Glomerular visceral epithelial cell (primary cell): ENCODE measurements at regions not wholly inside any gene's neighbourhood (a gene's known extent, or its start where the extent isn't known, plus 50 kb on each side); places are given as distances from the start of the nearest gene placed in this dataset.
A peak's percentile ranks its signal among the peaks of the same experiment; 100 is the strongest.

Source experiments
- DNase-seq: peaks from one replicate; pipeline ENCODE4 v3.0.0-alpha.2; 2016; ENCODE audit errors: extremely low spot score

DNA sequence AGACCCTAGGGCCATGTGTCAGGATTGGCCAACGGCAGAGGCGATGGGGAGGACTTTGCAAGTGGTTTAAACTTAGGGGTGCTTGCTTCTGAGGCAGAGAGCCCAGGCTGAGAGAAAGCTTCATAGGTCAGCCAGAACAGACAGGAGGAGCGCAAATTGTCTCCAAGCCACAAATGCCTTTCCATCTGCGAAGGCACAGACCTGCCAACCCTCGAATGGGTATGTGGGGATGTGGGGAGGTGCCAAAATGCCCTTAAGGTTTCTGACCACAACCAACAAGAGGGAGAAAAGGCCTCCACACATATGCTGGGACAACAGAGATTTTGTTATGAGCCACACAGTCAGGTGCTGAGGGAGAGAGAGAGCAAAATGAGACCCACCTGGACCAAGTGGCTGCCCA is 283.6 kb downstream of the CYP26B1 start:
- no peak for DNase-seq

DNA sequence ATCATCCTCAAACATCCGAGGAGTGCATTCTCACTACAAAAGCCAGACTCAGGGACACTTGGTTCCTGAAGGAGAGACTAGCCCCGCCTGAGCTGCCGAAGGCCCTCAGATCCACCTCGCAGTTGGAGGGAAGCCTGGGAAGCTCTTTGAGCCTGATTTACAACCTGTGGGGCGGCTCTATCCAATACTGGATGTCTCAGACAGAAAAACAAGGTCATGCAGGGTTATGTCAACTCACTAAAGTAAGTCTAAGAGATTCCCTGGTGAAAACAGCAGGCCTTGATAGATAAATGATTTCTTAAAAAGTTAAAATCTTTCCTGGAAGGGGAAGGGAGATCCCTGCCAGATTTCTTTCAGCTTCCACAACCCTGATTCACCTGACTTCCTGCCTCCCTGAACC is 284.3 kb downstream of the CYP26B1 start:
- DNase-seq: no peak

DNA sequence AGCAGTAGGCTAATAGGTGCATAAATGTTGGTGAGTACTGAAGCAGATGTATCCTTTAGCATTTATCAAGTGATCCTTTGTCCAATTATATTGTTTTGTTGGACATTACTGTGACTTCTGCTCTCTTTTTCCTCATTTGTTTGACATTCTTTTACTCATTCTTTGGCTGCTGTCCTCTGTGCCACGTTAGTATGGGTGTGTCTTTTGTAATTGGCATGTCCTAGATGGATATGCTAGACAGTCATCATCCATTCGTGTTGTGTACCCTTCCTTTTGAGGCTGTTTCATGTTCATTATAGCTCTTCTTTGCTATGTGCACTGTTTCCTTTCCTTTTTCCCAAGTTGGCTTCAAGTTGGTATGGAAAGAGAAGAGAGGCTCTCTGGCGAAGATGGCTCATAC is 284.7 kb downstream of the CYP26B1 start:
- DNase-seq: no peak

DNA sequence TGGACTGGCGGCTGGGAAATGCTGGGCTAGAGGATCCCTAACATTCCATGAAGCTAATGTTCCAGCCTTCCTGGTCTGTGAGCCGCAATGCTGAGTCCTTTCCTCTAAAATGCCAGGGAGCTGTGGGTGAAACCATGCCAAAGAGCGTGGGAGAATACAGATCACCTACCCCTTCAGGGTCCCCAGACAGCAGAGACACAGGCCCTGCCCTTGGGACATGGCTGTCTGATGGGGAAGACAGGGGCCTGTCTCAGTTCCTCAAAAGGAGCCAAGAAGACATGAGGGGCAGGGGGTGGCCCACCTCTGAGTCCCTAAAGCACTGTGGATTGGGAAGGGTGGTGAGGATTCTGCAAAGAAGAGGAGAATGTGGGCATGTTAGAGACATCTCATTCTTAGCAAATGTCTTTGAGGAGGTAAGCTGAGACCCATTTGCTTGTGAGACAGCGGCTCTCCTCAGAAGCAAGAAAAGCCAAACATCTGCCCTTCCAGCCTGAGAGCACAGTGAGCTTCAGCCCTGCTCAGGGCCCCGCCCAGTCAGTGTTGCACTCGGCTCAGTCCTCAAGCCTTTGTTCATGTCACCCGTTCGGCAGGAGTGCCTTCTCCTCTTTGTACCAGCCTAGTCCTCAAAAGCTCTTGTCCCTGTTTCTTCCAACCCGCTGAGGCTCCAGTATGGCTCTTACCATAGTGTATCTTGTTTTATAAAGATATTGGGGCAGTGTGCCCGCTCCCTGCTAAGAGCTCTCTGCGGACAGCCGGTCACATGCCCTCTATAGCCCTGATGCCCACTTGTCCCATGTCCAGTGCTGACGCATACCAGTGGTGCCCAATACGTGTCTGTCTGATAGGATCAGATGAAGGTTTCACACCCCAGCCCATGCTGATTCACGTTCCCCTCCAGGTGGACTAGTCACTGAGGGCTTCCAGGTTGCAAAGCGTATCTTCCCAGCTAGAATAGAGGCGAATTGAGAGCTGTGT is 286.2 kb downstream of the CYP26B1 start:
- DNase-seq: no peak

DNA sequence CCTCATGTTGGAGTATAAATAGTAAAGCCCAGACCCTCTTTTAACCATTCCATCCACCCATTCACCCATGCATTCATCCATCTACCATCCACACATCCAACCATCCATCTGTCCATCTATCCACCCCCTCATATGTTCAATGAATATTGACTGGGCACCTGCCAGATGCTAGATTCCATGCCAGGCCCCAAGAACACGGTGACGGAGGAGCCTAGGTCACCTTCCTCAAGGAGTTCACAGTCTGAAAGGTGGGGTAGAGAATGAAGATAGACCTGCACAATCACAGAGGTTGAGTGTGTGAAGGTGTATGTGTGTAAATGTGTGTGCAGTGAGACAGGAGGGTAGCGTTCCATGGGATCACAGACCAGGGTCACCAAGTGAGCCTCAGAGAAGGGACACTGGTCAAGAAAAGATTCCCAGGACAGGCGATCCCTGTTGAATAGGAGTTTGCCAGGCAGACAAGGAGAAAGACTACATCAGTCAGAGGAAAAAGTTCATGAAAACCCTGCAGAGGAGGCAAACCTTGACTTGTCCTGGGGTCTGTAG is 287.2 kb downstream of the CYP26B1 start:
- DNase-seq: no peak

DNA sequence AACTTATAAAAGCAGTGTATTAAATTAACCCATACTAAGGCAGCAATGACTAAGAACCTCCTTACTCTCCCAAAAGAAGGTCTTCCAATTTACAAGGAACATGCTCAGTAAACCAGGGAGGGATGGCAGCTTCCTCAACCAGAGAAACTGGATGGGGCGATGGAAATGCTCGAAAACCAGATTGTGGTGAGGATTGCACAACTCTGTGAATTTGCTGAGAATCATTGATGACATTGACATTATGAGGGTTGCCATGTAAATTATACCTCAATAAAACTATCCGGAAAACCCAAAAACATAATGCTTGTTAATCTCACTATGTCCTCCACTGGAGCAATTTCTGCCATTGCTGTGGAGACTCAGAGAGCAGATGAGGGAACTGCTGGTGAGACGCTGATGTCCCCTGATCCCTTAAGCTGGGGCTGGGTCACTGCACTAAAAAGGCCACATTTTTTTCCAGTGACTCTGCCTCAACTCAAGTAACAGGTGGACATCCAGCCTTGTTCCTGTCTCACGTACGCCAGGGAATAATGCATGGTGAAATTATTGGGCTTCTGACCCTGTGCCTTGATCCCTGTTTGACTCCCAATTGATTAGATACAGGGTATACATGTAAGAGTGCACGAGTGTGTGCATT is 288.3 kb downstream of the CYP26B1 start:
- DNase-seq: no peak

DNA sequence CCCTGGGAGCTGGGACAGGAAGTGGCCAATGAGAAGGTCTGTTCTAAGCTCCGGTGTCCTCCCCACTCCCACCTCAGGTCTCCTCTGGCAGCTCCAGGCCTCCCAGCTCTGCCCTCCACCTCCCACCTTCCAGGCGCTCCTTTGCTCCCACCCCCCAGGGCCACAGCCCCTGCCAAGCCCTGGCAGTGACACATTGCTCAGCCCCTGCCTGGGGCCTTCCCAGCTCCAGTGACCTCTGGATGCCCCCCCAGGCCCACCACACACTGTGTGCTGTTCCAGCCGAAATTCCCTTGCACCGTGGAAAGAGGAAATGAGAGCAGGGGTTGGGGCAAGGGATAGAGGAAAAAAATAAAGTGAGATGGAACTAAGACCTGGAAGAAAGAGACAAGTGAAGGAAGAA is 289.6 kb downstream of the CYP26B1 start:
- DNase-seq: no peak

DNA sequence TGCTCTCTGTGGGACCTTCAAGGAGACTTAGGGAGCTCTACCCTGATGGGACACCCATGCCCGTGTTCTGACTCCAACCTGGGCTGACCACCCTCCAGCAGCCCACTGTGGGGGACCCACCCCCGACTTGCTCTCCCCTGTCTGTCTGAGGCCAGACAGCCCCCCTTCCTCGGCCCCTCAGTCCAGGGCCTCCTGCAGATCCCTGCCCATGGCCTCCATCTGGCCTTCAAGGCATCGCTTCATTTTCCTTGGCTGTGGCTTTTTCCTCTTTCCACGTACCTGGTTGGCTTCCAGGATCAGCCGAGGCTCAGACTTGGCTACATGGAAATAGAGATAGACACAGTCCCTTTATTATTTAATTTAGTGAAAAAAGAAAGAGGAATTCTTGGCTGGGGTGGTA is 290.0 kb downstream of the CYP26B1 start:
- DNase-seq: no peak

DNA sequence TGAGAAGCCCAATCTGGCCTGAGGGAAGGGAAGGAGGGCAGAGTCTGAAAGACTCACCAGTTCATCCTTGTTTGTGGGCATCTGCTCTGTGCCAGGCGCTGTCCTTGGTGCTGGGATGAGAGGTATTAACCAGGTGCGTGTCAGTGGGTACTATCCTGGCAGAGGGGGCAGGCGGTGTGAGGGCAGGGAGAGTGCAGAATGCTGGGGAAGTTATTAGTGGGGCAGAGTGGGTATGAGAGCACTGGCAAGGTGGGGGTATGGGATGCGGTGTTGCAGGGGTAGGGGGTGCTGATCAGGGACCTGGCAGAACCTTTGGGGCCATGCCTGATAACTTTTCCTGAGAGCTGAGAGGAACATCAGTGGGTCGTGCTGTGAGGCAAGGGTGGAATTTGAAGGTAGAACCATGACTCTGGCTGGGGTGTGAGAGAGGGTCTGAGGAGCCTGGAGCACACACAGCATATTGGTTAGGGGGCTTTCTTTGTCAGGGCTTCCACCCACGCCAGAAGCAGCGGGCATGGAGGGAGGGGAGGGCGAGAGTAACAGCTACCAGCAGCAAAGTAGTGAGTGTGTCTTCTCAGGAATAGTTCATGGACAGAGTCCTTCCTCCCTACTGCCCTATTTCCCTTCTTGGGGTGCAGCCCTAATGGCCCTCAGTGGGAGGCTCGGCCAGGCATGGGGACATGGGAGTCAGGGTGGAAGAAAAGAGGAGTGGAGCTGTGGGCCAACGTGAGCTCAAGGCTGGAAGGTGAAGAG is 290.7 kb downstream of the CYP26B1 start:
- DNase-seq: peak; percentile 28

DNA sequence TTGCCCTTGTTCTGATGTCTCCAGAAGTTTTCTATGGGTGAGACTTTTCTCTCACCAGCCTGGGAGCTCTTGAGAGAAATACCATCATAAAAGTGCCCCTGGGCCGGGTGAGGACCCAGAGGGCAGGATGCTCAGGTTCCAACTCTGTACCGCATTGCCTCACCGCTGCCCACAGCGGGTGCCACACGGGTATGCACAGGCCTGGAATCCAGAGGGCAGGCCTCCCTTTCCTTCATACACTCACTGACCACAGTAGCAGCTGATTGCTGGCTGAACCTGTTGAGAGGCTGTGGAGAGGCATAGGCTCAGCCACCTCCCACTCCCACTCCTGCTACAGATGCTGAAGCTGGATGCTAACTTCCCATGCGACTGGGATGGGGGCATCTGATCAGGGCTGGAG is 293.8 kb downstream of the CYP26B1 start:
- no peak for DNase-seq

DNA sequence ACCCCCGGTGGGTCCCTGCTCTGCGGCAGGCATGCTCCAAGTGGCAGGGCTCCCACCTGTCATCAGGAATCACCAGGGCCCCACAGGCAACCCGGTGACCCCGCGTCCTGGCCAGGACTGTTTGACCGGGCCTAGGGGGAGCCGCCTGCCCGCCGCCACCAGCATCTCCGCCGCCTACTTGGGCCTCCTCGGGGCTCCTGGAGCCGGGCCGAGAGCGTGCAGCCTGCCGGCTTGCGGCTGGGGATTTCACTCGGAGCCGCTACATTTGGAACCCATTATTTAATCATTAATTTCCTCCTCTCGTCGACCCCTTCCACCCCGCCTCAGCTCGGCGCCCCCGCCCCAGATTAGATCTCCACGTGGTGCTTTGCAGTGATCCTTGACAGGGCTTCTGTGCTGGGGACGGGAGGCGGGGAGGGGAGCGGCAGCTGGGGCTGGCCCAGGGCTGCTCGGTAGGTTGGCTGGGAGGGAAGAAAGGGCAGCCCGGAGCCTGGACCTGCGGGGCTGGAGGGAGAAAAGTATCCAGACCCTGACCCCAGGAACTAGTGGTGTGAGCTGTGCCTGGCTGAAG is 295.4 kb downstream of the CYP26B1 start:
- no peak for DNase-seq

DNA sequence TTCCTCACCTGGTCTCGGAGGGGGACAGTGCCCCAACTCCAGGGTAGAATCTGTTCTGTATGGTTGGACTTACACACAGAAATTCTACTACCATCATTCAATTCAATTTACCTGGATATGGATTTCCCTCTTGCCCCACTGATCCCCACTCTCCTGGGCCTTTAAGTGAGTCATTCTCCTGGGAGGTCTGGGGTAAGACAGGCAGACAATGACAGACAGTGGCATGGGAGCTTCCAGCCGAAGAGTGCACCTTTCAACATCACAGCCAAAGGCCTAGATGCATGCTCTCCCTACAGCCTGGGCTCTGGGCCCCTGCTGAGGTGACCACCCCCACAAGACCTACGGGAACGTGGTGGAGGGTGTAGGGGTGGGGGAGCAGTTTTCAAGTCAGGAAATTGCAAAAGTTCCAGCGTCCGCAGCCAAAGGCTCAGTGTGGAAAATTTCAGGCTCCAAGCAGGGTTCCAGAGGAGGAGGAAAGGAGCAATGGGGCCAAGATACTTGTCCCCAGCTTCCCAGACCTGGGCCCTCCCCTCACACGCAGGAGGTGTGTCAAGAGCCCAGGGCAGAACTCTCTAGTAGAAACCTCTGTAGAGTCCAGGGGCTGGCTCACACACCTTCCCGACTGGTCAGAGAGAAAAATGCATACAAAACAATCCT is 296.4 kb downstream of the CYP26B1 start:
- no peak for DNase-seq

DNA sequence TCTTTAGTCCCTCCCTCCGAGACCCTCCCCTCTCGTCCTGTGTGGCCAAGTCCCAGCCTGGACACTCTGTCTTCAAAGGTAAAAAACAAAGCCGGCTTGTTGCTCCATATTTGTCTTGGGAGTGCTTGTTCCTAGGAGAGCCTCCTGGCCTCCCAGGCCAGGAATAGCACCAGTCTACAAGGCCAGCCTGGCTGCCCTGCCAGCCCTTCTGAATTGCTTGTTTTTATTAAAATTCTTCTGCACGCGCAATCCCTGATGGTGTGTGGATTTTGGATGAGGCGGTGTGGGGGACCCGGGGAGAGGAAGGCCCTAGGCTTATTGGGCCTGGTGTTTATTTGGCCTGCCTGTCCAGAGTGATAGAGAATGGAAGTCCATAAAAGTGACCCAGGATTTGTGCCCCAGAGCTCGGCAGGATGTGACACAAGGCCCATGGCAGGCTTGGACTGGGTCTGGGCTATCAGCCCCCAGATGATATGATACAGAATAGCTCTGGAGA is 297.3 kb downstream of the CYP26B1 start:
- no peak for DNase-seq

DNA sequence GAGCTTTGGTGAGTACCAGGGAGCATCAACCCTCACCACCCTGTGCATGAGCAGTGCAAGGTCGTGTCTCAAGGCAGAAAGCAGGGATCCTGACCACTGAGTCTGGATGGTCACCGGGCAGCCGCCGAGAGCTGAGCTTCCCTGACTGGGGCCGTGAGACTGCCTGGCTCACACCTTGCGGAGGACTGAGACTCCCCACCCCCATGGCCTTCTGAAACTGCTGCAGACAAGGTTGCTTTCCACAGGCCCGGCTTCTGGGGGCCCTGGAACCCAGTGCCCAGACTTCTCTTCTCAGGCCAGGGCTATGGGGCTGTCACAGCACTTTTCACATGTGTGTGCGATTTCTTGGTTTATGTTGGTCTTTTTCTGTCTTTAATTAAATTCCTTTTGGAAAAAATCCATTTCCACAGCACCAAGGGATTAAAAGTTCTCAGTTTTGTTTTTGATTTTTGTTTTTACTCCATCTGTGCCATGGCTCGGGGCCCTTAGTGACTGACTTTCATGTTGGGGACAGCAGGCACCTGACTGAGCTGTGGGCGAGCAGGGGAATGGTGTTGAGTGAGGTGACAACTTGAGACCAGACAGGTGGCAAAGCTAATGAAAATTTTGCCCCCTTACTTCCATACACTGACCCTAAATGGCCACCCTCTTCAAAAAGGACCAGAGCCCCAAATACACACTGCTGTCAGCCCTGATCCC is 297.9 kb downstream of the CYP26B1 start:
- no peak for DNase-seq

DNA sequence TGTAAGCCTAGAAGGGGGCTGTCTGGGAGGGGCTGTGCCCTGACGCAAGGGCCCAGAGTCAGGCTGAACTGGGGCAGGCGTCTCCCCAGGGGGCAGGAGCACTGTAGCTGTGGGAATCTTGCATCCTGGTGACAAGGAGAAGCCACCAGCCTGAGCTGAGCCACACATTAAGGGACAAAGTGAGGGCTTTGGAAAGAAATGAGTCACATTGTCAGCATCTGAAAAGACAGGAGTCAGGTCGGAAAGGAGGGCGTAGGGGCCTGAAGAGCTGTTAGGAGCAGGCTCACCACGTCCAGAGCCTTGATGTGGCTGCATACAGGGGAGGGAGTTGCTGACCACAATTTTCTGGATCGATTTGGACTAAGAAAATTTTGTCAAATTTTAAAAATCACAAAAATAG is 298.6 kb downstream of the CYP26B1 start:
- no peak for DNase-seq

DNA sequence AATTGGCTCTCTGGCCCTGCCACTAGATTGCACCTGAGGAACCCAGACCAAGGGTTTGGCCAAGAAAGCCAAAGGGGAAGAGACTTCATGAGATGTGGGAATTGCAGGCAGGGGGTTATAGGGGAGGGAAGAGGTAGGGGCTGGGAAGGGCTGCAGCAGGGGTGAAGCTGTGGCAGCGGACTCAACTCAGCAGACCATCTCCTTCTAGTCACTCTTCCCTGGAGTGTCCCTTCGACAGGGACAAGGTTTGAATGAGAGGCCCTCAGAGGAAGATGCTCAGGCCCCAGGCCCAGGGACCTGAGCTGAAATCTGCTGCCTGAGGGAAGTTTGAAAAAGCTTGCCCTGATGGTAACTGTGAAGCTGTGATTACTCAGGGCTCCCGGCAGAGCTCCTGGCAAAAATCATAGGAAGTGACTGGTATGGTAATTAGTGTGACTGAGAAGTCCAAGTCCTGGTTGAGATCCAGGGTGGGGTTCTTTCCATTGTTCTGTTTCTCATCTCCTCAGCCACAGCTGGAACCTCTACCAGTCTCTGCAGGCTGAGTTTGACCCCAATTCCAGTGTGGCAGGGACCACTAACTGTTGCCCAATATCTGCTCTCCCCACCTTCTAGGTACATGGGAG is 300.9 kb downstream of the CYP26B1 start:
- DNase-seq: no peak

DNA sequence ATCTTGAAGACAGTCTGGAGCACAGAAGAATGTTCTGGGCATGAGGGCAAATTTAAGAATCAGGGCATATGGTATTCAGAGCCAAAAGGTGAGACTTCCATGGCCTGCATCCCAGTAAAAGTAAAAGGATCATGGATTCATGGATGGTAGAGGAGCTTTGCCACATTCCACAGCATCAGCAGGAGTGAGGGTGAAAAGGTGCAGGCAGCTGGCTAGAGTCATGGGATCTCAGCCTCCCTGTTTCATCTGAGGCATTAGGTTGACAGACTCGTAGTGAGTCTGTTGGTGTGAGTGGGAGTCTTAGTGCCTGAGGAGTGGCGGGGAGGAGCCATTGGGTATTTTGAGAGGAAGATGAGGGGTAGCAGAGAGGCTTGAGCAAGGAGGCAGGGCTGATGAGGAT is 301.6 kb downstream of the CYP26B1 start:
- no peak for DNase-seq

DNA sequence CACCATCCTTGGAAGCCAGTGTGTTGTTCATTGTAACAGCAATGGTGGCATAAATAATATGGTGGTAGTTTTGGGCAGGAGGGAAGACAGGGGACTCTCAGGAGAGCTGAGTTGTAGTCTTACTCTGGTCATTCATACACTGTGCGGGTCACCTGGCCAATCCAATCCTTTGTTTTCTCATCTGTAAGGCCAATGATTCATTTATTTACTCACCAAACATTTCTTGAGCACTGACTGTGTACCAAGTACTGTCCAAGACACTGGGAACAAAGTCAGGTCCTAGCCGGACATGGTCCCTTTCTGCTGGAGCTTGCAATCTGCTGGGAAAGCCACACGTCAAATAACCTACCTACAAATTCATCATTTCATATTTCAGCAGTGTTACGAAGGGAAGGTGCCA is 302.7 kb downstream of the CYP26B1 start:
- no peak for DNase-seq

DNA sequence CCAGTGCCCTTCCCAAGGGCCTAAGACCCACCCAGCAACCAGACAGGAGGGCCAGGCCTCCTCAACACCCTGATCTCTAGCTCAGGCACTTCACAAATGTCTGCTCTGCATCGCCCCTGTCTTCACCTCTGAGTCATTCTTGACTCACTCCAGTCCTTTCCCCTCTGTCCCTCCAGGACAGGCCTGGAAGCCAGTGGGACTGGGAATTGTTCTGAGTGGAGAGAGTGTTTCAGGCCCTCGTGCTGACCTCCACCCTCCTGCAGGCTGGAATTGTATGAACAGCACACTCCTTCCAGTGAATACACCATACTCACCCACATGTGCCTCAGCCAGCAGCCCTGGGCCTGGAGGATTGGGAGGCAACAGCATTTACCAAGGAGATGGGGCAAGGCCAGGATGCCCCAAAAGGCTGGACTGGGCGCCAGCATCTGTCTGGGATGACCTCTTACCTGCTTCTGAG is 304.2 kb downstream of the CYP26B1 start:
- DNase-seq: peak; percentile 55

DNA sequence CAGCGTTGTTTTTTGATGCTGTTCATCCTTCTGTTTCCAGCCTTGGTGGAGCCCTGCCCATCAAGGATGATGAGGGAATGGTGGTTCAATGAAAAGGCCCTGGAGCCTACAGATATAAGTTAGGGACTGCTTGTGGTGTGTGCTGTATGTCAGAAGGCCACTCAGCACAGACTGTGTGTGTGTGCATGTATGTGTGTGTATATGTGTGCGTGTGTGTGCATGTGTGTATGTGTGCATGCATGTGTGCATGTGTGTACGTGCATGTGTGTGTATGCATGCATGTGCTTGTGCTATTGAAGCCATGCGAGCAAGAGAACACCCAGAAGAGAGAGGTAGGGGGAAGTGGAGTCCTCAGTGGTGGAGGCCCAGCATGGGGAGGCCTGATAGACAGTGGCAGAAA is 304.9 kb downstream of the CYP26B1 start:
- no peak for DNase-seq
